ENCODE measurements at regions not wholly inside any gene's neighbourhood (a gene's known extent, or its start where the extent isn't known, plus 50 kb on each side); places are given as distances from the start of the nearest gene placed in this dataset.

DNA sequence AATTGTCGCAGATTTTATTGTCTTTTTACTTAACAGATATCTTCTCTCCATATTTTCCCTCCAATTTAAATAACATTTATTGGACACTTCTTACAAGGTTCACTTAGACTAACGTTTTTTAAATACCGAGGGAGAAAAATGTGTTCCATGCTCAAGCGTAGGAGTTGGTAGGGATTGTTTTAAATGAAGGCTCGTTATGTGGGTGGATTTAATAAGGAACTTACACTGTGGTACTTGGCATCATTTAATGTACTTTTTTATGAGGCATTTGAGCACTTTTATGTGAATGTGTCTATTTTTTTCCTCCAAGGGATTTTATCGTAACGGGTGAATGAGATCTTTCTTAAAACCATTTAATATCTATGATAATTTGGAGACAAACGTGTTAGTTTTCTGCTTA is 125.0 kb upstream of the MTHFD1L start:
- H3K4me3 ChIP-seq (ENCODE audit: low read depth, low read length), result no peak overlapping the region
- TF ChIP-seq, protein P1, sequence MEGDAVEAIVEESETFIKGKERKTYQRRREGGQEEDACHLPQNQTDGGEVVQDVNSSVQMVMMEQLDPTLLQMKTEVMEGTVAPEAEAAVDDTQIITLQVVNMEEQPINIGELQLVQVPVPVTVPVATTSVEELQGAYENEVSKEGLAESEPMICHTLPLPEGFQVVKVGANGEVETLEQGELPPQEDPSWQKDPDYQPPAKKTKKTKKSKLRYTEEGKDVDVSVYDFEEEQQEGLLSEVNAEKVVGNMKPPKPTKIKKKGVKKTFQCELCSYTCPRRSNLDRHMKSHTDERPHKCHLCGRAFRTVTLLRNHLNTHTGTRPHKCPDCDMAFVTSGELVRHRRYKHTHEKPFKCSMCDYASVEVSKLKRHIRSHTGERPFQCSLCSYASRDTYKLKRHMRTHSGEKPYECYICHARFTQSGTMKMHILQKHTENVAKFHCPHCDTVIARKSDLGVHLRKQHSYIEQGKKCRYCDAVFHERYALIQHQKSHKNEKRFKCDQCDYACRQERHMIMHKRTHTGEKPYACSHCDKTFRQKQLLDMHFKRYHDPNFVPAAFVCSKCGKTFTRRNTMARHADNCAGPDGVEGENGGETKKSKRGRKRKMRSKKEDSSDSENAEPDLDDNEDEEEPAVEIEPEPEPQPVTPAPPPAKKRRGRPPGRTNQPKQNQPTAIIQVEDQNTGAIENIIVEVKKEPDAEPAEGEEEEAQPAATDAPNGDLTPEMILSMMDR (IDR thresholded peaks at IDR 0.05; ENCODE audit: insufficient read depth, low read length), result no peak
- DNase-seq (ENCODE audit: low read depth), result no peak

DNA sequence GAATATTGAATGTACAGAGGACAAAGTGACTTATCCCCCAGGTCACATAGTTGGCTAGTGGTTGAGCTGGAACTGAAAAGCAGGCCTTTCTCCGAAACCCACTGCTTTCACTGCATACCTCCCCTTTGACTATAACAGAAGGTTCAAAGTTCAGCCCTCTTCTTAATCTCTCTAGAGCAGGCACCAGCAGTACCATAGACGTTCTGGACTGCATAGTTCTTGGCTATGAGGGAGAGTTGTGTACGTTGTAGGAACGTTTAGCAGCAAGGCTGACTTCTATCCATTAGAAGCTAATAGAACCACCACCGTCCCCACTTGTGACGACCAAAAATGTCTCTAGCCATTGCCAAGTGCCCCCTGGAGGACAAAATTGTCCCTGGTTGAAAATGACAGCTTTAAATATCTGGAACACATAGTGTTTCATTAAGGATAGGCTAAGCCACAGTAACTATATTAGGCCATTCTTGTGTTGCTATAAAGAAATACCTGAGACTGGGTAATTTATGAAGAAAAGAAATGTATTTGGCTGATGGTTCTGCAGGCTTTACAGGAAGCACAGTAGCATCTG is 123.8 kb upstream of the MTHFD1L start:
- H3K4me3 ChIP-seq (ENCODE audit: low read depth, low read length), result no peak overlapping the region
- DNase-seq (ENCODE audit: low read depth), result no peak
- TF ChIP-seq, protein P1 (IDR thresholded peaks at IDR 0.05; ENCODE audit: insufficient read depth, low read length), result peak; percentile 30

DNA sequence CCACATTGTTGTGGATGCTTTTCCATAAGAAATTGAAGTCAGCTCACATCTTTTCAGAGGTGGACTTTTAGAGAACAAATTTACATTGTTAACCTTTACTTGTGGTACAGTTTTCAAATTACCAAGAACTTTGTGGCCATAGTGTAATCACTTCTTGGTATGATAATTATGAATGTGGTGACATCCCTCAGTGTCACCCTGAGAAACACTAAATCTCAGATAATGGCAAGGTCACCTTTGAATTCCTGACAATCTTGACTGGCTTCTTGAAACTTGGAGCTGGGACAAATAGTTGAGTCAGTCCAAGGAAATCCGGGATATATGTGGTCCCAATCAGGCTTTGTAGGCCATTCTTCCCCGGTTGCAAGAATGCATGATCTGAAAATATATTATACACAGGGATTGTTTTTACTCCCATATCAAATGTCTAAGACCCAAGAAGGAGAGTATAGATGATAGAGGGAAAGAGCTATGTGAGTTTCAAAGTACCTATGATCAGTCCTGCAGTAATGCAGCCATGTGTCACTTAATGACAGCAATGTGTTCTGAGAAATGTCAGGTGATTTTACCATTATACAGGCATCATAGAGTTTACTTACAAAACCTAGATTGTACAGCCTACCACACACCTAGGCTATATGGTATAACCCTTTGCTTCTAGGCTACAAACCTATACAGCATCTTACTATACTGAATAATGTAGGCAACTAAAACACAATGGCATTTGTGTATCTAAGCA is 120.8 kb upstream of the MTHFD1L start:
- no peak for DNase-seq (ENCODE audit: low read depth)
- H3K4me3 ChIP-seq (ENCODE audit: low read depth, low read length), result no peak overlapping the region
- TF ChIP-seq, protein P1 (IDR thresholded peaks at IDR 0.05; ENCODE audit: insufficient read depth, low read length), result no peak

DNA sequence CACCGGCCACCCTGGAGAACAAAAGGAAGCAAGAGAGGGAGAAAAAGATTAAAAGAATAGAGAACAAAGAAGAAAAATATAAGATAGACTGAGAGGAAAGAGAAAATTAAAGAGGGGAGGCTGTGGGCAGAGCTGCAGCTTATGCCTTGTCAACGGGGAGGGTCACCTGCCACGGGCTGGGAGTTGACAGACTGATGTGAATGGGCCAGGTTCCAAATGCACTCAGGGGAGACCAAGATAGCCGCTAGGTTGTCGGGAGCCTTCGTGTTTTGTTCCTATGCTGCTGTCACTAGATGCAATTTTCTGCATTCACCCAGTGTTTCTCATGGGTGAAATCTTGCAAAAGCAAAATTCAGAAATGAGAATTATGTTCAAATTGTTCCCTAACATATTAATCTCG is 119.6 kb upstream of the MTHFD1L start:
- H3K4me3 ChIP-seq (ENCODE audit: low read depth, low read length), result no peak overlapping the region
- no peak for DNase-seq (ENCODE audit: low read depth)
- TF ChIP-seq, protein P1 (IDR thresholded peaks at IDR 0.05; ENCODE audit: insufficient read depth, low read length), result no peak

DNA sequence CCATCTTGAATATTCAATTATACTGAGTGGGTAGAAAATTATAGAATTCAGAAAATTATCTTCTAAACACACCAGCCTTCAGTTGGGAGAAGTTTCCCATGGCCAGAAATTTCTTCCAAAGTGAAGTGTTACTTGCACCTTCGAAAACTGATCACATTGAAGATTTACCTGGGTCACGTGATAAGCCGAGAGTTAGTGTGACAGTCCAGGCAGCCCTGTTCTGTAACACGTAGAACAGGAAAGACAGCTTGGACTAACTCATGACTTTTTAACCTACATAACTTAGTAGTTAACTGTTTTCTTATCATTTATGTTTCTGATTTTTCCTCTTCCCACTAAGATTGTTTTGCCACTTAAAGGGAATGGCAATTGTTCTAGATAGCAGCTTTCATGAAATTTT is 118.3 kb upstream of the MTHFD1L start:
- no peak overlapping the region for H3K4me3 ChIP-seq (ENCODE audit: low read depth, low read length)
- TF ChIP-seq, protein P1 (IDR thresholded peaks at IDR 0.05; ENCODE audit: insufficient read depth, low read length), result no peak
- no peak for DNase-seq (ENCODE audit: low read depth)

DNA sequence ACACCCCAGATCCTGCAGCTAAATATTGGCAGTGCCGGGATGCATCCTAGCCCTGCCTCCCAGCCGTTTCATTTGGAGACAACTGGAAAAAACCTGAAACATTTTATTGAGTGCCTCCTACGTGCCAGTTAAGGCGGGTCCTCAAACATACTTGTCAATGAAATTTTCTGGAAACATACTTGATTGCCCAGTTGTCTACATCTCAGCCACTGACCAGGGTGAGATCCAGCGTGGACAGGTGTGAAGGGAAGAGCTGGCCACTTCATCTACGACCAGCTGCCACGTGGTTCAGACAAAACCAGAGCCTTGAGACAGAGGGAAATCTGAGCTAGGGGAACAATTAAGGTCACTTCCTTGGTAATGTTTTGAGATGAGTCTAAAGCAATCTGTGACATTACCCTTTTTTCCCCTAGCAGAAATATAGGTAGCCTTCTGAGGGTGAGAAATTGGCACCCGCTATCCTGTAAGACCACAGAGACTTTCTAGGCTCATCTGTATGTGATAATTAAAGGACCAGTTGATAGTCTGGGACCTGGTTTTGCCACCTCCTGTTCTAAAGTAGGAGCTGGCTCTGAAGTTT is 116.3 kb upstream of the MTHFD1L start:
- H3K4me3 ChIP-seq (ENCODE audit: low read depth, low read length), result no peak overlapping the region
- no peak for DNase-seq (ENCODE audit: low read depth)
- TF ChIP-seq, protein P1 (IDR thresholded peaks at IDR 0.05; ENCODE audit: insufficient read depth, low read length), result no peak

Data from fibroblast of the aortic adventitia (primary cell).